OCI-LY3 (cell line): ENCODE measurements at regions not wholly inside any gene's neighbourhood (a gene's known extent, or its start where the extent isn't known, plus 50 kb on each side); places are given as distances from the start of the nearest gene placed in this dataset.

ENCODE experiments used
- CTCF ChIP-seq: fragments of 200-600, 300-600 bp; sonication (generic); IDR thresholded peaks from 2 replicates; pipeline ENCODE4 v1.5.1; 2014; ENCODE audit warnings: antibody characterized with exemption, low read length, low read depth
- EZH2phosphoT487 ChIP-seq: fragments of 200-600 bp; shearing (Covaris generic); IDR thresholded peaks from 2 replicates; pipeline ENCODE4 v1.6.1; 2018; ENCODE audit warnings: antibody characterized with exemption, mixed run types, low read depth

GRCh38 chr10:78932054-78932386 is 136.7 kb upstream of the ZMIZ1 start:
- TF ChIP-seq CTCF = no peak
- no peak for TF ChIP-seq EZH2phosphoT487
